Right renal pelvis (tissue), 4 donors: ENCODE measurements at regions not wholly inside any gene's neighbourhood (a gene's known extent, or its start where the extent isn't known, plus 50 kb on each side); places are given as distances from the start of the nearest gene placed in this dataset.

Source experiments
- DNase-seq, 4 donors: peaks; one replicate each; pipeline ENCODE4 v3.0.0-alpha.2; 2013; ENCODE audit warnings: low read depth in 4 of 4, low spot score in 3 of 4, missing footprints in 1 of 4

DNA sequence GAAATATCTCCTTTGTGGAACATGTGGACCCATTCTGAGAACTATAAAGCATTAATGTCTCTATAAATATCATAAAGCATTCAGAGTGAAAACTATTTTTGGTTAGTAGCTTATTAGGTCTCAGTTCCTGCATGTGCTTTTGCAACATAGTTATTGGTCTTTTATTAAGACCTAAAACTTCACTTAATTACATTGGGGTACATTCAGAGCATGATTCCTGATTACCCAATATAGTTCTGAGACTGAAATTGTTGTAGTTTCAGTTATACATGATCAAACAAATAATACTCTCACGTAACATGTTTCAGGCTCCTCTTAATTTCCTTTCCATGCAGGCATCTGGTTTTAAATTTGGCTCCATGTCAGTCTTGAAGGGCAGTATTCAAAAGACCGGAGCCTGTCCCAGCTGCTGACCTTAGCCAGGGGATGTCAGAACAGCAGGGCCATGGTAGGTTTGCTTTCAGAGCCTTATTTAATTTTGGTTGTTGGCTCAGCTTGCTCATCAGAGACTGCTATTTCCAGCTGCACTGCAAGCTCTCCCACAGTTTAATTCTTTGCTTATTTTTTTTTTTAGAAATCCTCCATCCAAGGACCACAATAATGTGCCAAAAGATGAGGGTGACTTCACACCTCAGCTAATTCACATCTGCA, 447.8 kb upstream of the FZD8 start:
- no peak for DNase-seq

DNA sequence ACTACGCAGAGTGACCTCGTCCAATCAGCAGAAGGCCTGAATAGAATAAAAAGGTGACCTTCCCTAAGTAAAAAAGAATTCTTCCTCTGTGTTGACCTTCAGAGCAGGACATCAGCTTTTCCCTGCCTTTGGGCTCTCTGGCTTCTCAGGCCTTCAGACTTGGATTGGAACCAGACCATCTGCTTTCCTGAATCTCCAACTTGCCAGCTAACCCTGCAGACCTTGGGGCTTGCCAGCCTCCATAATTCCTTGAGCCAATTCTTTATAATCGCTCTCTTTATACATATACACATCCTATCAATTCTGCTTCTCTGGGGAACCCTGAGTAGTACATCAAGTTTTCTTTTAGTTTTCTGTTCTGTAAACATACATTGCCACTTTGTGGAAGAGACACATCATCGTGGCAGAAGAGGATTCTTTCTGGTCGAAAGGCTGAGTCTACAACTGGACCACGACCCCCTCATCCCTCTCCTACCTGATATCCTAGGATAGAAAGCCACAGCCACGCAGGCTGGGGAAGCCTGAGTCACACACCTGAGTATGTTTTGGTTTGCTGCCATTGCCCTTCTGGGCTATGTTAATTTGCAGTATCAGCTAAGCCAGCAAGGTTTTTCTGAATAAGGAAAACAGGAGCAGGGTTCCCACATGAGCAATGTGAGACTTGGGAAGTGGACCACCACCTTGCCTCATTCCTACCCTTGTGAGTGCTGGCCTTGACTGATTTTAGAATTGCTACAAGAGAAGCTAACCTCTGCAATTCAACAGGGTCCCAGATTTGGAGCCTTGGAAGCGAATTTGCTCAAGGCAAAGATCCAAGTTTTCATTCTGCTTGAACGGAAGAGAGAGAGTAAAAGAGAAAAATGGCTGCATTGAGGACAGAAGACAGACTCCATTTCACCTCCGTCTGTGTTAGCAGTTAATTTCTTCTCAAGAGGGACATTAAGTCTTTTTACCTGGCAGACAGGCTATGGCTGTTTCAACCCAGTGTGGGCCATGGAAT, 445.2 kb upstream of the FZD8 start:
- peak in 1 of 4 donors; percentile 5 for DNase-seq

DNA sequence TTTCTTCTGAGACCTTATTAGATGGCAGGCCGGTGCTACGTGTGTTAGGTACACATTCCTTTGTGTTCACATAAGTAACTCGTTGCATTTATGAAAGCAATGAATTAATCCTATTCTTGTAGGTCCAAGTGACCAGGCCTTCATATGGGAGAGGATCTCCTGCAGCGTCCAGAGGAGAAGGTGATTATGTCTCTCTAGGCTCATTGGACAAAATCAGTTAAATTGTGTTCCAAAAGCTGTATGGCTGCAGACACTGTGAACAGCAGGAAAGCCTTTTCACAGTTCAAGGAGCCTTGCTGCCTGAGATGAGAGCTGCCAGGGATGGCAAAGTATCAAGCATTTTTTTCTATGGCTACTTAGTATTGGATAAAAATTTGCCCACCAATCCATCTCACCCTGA, 433.1 kb upstream of the FZD8 start:
- DNase-seq = no peak

DNA sequence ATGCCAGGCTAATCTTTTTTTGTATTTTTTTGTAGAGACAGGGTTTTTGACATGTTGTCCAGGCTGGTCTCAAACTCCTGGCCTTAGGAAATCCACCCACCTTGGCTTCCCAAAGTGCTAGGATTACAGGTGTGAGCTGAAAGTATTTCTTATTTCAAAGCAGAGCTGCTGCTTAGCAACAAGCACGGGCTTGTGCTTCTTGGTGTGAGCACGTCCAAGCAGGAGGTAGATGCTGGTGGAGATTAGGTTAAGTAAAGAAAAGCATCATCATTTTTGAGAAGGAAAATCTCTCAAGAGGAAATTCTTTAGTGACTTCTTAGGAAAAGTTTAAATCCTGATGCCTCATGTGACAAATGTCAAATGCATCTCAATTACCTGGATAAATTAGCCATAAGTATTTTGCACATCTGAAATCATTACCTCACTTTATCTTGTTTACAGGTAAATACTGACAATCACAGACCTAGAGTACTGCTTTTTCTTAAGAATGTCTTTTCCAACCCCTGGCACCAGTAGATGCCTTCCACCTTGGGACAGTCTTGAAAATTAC, 431.8 kb upstream of the FZD8 start:
- DNase-seq = no peak

DNA sequence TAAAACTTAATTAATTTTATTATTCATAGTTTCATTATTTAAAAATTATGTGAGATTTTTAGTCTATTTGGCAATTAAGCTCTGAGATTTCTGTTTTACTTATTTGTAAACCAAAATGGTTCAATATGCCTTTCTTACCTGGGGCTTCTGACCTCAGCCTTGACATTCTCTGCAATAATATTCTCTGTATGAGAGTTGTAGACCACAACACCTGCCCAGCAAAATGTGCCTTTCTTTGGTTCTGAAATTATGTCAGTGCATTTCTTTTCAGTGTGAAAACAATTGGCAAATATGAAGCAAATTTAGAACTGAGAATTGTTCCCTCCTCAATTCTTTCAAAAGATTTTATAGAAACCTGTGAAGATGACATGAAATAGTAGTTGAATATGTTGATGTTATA, 426.4 kb upstream of the FZD8 start:
- no peak for DNase-seq

DNA sequence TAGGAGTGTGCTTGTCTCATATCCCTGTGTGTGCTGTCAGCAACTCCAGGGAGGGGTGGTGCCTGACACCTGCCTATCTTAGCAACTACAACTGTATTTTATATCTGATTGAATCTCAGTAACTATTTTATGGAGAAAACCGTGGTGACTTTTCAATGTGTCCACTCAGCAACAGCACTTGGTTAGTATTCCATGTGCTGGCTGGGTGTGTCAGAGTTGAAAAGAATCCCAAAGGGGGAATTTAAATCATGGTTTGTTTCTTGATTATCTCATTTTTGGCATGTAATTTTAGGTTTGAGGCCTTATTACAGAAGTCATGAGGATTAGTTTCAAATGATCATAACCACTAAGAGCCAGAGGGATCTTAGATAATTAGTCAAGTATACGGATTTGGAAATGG, 425.7 kb upstream of the FZD8 start:
- DNase-seq = no peak

DNA sequence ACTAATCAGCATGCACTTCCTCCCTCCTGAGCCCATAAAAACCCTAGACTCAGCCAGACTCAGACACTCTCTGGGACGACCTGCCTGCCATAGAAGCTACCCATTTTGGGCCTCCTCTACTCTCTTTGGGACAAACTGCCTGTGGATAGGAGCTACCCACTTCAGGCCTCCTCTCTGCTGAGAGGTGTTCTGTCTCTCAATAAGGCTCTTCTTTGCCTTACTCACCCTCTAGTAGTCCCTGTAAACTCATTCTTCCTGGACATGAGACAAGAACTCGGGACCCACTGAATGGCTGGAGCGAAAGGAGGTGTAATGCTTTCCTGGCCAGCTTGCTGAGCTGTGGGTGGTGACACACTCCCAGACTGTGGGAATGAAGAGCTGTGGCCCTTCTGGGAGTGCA, 424.8 kb upstream of the FZD8 start:
- DNase-seq = no peak

DNA sequence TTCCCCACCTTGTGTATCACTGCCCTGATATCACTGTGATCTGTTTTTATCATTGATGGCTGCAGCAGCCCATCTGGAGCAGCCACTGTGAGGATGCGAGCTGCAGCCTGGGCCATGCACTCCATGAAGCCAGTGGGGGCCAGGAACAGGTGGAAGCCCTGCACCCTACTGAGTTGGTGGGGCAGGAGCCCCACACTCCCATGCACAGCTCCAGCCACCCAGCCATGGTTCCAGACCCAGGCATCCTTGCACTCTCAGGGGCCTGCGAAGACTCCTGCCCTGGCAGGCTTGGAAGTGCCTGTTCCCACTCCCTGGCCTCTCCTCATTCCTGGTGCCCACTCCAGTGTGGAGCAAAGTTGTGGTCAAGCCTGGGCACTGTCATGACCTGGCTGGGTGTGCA, 424.0 kb upstream of the FZD8 start:
- DNase-seq = no peak

DNA sequence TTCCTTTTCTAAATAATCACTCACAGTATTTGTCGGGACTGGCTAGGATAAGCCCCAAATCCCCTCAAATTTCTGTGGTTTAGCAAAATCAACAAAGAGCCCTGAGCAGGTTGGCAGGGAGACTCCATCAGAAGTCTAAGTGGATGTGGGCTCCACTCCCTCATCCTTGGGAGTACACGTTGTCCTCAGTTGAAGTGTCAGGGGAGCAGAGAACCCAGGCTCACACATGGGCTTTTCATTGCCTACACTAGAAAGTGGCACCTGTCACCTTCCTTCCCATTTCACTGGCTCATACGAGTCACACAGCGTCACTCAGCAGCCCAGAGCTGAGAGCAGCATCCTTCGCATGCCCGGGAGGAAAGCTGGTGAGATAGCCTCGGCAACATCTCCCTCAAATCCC, 421.3 kb upstream of the FZD8 start:
- DNase-seq = no peak

DNA sequence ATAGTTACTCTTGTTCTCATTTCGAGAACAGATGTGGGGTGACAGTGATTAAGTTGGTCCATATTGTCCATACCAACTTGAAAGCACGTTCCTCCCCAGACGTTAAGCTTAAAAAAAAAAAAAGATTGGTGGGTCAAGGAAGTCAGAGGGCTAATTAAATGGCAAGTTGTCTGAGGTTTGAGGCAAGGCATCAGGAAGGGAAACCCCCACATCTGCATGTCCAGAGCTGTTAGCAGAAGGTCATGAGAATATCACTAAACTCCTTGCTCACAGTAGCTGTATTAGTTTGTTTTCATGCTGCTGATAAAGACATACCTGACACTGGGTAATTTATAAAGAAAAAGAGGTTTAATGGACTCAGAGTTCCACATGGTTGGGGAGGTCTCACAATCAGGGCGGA, 415.6 kb upstream of the FZD8 start:
- no peak for DNase-seq

DNA sequence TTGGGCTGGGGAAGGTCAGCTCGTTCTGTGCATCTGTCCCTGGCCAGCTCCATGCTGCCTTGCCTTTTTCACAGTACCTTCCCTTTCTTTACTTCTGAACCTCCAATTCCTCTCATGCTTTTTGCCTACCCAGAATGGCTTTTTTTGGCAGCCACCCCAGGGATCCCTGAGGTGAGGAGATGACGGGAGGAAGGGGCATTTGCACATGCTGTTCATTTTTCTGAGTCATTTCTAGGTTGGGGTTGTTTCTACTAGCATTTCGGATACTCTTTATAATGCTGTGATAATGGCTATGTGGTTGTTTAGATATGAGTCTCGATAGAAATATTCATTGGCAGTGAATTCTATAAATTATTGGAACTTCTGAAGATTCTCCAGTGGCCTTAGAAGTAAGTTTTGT, 415.1 kb upstream of the FZD8 start:
- no peak for DNase-seq

DNA sequence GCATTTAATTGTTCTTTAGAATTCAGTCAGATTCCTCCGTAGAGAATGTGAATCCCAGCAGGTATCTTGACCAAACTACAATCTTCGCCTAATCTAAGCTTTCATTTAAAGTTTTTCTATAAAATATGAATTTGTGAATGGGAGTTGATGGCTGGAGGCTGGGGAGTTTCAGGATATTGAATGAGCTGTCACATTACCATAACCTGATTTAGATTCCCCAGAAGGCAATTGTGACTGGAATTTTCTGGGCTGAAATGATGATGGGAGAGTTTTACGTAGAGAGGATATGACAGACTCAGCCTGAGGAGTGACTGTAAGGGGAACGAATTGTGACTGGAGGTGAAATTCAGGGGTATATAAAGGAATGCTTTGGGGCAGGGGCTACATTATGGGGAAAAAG, 411.7 kb upstream of the FZD8 start:
- DNase-seq = no peak

DNA sequence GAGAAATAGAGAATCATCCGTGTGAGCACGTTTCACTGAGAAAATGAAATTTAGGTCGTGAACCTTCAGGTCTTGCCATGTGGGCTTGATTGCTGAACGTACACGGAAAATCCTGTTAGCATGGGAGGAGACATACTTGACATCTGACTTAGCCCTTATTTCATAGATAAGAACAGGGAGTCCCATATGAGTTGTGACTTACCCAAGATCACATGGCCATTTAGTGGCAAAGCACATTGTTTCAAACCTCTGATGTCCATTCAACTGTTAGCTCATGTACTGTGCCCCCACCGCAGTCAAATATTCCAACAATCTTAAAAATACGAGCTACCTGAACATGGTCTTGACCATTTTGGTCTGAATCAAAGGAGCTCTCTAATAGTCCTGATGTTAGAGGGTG, 411.2 kb upstream of the FZD8 start:
- DNase-seq = no peak

DNA sequence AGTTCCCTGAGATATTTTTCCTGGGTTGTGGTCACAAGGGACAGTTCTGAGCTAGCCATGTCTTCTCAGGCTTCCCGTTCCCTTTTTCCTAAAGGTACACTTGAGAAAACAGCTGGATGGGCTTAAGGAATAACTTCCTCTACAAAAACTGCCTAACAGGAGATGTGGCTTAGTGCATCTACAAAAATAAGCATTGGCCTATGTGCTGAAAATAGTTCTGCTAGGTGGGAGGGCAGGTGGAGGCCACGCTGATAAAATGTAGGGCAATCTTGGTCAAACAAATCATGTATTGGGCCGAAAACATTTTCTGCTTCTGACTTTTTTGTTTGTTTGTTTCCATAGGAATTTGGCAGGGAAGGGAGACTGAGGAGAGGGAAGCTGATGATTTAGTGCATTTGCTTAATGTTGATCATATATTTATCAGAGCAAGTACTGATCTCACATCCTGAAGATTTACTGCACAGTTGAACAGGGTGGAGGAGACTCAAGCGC, 409.4 kb upstream of the FZD8 start:
- DNase-seq = no peak

DNA sequence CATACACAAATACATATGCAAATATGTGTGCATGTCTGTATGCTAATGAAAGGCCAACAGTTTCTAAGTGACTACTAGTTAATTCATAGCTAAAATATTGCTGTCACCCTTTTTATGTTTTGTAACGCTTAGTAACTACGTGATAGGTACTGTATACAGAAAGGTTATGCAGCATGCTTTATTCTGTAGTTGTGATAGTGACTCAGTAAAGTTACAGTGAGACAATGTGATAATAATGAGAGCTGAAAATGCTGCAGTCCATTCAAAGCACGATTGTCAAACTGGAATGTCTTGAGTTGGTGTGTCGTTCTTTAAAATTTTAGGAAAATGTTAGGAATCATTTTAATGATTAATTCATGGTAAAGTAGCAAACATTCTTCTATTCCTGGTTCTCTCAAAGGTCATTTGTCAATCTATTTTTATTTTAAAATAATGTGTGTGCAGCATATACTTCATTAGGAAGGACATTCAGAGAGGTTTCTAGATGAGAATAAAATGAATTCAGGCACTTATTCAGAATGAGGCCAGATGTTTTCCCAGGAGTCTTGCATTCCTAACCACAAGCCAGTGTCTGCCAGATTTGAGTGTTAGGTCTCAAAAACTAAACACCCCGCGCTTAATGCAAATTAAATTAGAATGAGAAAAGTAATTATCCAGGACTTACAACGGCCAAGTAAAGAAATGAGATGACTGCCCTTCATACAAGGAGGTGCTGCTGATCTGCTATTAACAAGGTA, 408.8 kb upstream of the FZD8 start:
- no peak for DNase-seq

DNA sequence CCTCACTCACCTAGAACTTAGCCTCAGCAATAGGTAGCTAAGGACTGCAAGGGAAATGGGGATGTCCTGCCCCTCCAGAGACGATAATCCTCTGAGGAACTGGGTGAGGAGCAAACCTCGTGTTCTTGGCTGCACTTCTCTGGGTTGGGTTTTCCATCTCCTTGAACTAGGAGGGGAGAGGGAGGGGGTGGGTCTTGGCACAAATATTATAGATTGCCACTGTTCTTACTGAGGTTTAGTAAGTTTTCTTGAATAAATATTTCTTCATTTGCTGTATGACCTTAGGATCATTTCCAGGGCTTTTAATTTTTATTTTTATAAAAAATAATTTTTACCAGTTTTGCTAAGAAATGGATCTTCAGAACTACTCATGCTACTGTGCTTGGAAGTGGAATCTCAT, 406.7 kb upstream of the FZD8 start:
- no peak for DNase-seq

DNA sequence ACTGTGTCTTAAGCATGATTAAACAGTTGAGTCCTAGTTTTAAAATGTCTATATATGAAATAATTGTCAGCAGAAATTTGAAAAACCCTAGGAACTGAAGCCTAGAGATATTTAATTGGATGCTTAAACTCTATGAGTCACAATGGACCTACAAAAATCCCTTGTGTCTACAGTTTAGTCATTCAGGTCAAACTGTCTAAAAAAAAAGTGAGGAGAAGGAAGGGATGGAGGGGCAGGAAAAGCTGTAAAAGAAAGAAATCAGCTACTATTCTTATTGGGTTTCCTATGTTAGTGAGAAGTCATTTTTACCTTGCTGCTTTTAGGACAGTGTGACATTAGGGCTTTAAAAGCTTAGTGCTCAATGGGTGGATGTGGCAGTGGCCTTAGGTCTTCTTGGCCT, 406.1 kb upstream of the FZD8 start:
- DNase-seq = no peak

DNA sequence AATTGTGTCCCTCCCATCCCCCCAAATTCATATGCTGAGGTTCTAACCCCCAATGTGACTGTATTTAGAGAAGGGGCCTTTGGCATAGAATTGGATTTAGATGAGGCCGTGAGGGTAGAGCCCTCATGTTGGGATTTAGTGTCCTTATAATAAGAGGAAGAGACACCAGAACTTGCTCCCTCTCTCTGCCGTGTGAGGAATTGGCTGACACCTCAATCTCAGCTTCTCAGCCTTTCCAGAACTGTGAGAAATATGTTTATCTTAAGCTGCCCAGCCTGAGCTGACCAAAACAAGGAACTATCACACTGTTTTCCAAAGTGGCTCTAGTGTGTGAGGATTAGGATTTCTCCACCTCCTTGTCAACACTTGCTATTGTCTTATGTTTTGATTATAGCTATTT, 400.0 kb upstream of the FZD8 start:
- no peak for DNase-seq

DNA sequence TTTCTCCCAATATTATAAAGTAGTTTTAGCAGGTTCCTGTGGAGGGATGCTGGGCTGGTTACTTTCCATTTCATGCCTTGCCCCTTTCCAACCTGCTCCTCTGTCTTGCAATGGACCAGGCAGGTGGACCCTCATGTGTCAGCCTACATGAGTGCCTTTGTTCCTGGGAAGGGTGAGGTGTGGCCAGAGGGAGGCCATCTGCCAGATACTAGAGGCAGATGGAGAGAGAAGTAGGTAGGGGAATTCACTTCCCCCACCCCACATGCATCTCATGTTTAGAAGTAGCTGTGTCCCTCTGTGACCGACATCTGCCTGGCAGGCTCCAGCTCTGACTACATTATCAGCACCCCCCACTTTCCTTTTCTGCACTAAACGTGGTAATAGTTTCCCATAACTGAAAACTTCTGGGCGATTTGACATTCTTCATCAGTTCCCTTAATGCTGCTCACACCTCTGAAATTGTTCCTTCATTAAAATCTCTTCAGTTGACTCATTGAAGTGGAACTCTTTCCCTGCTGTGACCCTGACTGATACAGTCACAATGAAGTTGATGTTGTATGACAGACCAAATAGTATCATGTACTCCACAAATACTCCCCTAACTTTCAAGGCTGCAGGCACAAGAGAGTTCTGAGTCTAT, 396.3 kb upstream of the FZD8 start:
- no peak for DNase-seq

DNA sequence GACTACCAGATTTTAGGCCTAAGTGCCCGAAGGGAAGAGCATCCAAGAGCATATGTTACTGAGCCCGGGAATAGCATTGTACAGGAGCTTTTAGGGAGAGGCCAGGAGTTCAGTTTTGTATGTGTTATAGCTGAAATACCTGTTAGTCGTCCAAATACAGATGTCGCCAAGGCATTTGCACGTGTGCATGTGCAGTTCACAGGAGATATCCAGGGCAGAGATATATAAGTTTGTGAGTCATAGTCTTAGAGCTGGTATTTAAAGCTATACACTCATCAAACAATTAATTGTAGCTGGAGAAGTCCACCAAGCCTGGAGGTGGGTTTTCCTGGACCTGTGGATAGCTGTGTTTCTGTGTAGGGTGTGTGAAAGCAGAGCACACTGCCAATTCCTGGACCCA, 394.0 kb upstream of the FZD8 start:
- DNase-seq = no peak

DNA sequence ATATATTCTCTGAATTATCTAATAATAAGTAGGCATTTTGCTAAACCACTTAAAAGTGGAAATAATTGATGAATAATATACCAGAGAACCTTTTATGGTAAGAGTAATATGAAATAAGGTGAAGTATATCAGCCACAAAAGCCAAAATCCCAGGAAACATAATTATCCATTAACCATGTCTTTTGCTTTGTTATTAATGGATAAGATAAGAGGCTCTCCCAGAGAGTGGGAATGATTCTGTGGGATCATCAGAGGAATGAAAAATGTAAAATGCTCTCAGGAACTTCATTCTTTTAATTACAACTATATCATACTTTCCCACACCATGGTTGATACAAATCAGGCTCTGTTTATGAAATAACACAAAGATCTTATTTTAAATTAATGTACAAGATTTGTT, 391.7 kb upstream of the FZD8 start:
- no peak for DNase-seq
